ENCODE measurements at regions not wholly inside any gene's neighbourhood (a gene's known extent, or its start where the extent isn't known, plus 50 kb on each side); places are given as distances from the start of the nearest gene placed in this dataset.

GRCh38 chr9:29588361-29588760 lies 2015.1 kb upstream of the C9orf72 start (continued):
- TF ChIP-seq CHD2 (IDR thresholded peaks at IDR 0.05; ENCODE audit: borderline replicate concordance, low read depth, low read length): no peak
- no peak for TF ChIP-seq STAT1 (conservative IDR thresholded peaks at IDR 0.05)
- no peak for TF ChIP-seq MYC (IDR thresholded peaks at IDR 0.05; ENCODE audit: insufficient read depth, insufficient read length, insufficient replicate concordance, low read length, severe bottlenecking)
- no peak for TF ChIP-seq HDAC2 (IDR thresholded peaks at IDR 0.05)
- TF ChIP-seq ESRRA (IDR thresholded peaks at IDR 0.05; ENCODE audit: low read length): no peak

DNA sequence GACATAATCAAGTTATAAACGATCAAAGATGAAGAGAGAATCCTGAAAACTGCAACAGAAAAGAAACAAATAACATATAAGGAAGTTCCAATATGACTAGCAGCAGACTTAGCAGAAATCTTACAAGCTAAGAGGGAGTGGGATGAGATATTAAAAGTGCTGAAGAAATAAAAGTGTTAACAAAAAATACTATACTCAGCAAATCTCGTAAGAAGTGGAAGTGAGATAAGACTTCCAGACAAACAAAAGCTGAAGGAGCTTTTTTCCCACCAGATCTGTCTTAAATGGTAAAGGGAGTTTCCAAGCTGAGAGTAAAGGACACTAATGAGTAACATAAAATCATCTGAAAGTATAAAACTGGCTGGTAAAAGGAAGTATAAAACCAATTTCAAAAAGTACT lies 2036.0 kb upstream of the C9orf72 start:
- no peak for TF ChIP-seq KDM1A (IDR thresholded peaks at IDR 0.05; ENCODE audit: borderline replicate concordance)
- no peak overlapping the region for H3K27ac ChIP-seq (ENCODE audit: control insufficient read depth, insufficient read depth)
- 12% methylated on average over 2 of the region's 2 CpGs for WGBS (ENCODE audit: insufficient coverage, insufficient replicate concordance, low lambda C conversion rate, missing lambda C conversion rate)
- H3K27me3 ChIP-seq (replicated peaks in 1 of 2; ENCODE audit: control insufficient read depth in 2 of 2, insufficient read depth in 2 of 2, low read length in 1 of 2): no peaks in the 10 kb centered on the region
- H3K9me3 ChIP-seq (replicated peaks; ENCODE audit: control insufficient read depth, insufficient read depth, low read length): no peaks in the 10 kb centered on the region
- no peaks in the 10 kb centered on the region for H3K79me2 ChIP-seq (ENCODE audit: control insufficient read depth, insufficient read depth, low read length)
- ChIA-PET RAD21 (ENCODE audit: unreplicated experiment) (no interaction called here), SMC1A (ENCODE audit: uncharacterized antibody, unreplicated experiment) (interaction anchor here (1.7 kb wide), 1 partner anchor 25 kb away, joined by 3 read pairs; no protein-coding TSS in a partner anchor), POLR2A (no interaction called here), CTCF (interaction anchor here (0.7 kb wide), 1 partner anchor 193 kb away, joined by 3 read pairs; no protein-coding TSS in a partner anchor)
- no peak overlapping the region for H2AFZ ChIP-seq (ENCODE audit: control insufficient read depth, low read depth, low read length)
- ATAC-seq (no peak), FAIRE-seq (no peak), DNase-seq (ENCODE audit: low read depth, low spot score) (no peak)
- in situ Hi-C loops (cut with MboI): no loop called here
- no peaks in the 10 kb centered on the region for H3K4me1 ChIP-seq (ENCODE audit: control insufficient read depth, insufficient read depth, low read length)
- H3K4me2 ChIP-seq (ENCODE audit: control insufficient read depth, insufficient read depth): no peak overlapping the region
- intact Hi-C loops (cut with micrococcal nuclease; ENCODE audit: unreplicated experiment): no loop called here
- H3K9ac ChIP-seq (ENCODE audit: control insufficient read depth, insufficient read depth, low read length): no peak overlapping the region
- no peaks in the 10 kb centered on the region for H3K36me3 ChIP-seq (ENCODE audit: control insufficient read depth in 2 of 2, insufficient read depth in 2 of 2, low read length in 1 of 2)
- no peak overlapping the region for H3K4me3 ChIP-seq
- no peaks in the 10 kb centered on the region for H4K20me1 ChIP-seq (ENCODE audit: control insufficient read depth, insufficient read depth)
- no TSS peak for BruUV-seq (replicated peaks)

DNA sequence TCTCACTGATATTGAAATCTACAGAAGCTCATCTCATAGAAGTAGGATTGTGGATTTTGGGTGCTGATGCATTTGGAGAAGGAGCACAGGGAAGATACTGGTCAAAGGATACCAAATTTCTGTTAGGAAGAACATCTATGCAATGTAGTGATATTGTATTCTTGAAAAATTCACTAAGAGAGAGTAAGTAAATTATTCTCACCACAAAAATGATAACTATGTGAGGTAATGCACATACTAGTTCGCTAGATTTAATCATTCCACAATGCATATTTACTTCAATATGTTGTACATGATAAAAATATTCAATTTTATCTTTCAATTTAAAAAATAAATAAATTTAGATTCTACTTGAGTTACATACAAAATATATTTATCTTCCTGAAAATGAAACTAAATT lies 2040.5 kb upstream of the C9orf72 start:
- SMC1A ChIA-PET (ENCODE audit: uncharacterized antibody, unreplicated experiment): no interaction called here
- no peak for DNase-seq (ENCODE audit: low read depth, low spot score)
- H3K4me2 ChIP-seq (ENCODE audit: control insufficient read depth, insufficient read depth): no peak overlapping the region
- no peak overlapping the region for H3K27ac ChIP-seq (ENCODE audit: control insufficient read depth, insufficient read depth)
- no peak for FAIRE-seq
- POLR2A ChIA-PET: no interaction called here
- H3K27me3 ChIP-seq (replicated peaks in 1 of 2; ENCODE audit: control insufficient read depth in 2 of 2, insufficient read depth in 2 of 2, low read length in 1 of 2): no peaks in the 10 kb centered on the region
- no peaks in the 10 kb centered on the region for H4K20me1 ChIP-seq (ENCODE audit: control insufficient read depth, insufficient read depth)
- no peaks in the 10 kb centered on the region for H3K36me3 ChIP-seq (ENCODE audit: control insufficient read depth in 2 of 2, insufficient read depth in 2 of 2, low read length in 1 of 2)
- H3K9me3 ChIP-seq (replicated peaks; ENCODE audit: control insufficient read depth, insufficient read depth, low read length): no peaks in the 10 kb centered on the region
- H3K79me2 ChIP-seq (ENCODE audit: control insufficient read depth, insufficient read depth, low read length): no peaks in the 10 kb centered on the region
- intact Hi-C loops (cut with micrococcal nuclease; ENCODE audit: unreplicated experiment) (no loop called here), in situ Hi-C loops (cut with MboI) (no loop called here)
- CTCF ChIA-PET: no interaction called here
- no peak overlapping the region for H3K4me3 ChIP-seq
- no peaks in the 10 kb centered on the region for H3K4me1 ChIP-seq (ENCODE audit: control insufficient read depth, insufficient read depth, low read length)
- no TSS peak for BruUV-seq (replicated peaks)
- no peak overlapping the region for H3K9ac ChIP-seq (ENCODE audit: control insufficient read depth, insufficient read depth, low read length)
- H2AFZ ChIP-seq (ENCODE audit: control insufficient read depth, low read depth, low read length): no peak overlapping the region
- no peak for ATAC-seq
- RAD21 ChIA-PET (ENCODE audit: unreplicated experiment): no interaction called here
- 0% methylated on average over 1 of the region's 1 CpG for WGBS (ENCODE audit: insufficient coverage, insufficient replicate concordance, low lambda C conversion rate, missing lambda C conversion rate)
- TF ChIP-seq HDAC6 (IDR thresholded peaks at IDR 0.05; ENCODE audit: unreplicated experiment) (no peak), NRF1 (conservative IDR thresholded peaks at IDR 0.05; ENCODE audit: low read depth, low read length) (no peak), NFYB (IDR thresholded peaks at IDR 0.05; ENCODE audit: insufficient read depth, low read depth, low read length) (no peak), JUNB (IDR thresholded peaks at IDR 0.05) (no peak), RAD21 (IDR thresholded peaks at IDR 0.05; ENCODE audit: insufficient read depth, low read depth, low read length) (no peak), BHLHE40 (IDR thresholded peaks at IDR 0.05; ENCODE audit: borderline replicate concordance in 1 of 2, low read depth in 2 of 2, low read length in 1 of 2) (no peak), CHD4 (IDR thresholded peaks at IDR 0.05) (no peak), KLF5 (IDR thresholded peaks at IDR 0.05; ENCODE audit: partially characterized antibody) (no peak)
- TF ChIP-seq, protein P1, sequence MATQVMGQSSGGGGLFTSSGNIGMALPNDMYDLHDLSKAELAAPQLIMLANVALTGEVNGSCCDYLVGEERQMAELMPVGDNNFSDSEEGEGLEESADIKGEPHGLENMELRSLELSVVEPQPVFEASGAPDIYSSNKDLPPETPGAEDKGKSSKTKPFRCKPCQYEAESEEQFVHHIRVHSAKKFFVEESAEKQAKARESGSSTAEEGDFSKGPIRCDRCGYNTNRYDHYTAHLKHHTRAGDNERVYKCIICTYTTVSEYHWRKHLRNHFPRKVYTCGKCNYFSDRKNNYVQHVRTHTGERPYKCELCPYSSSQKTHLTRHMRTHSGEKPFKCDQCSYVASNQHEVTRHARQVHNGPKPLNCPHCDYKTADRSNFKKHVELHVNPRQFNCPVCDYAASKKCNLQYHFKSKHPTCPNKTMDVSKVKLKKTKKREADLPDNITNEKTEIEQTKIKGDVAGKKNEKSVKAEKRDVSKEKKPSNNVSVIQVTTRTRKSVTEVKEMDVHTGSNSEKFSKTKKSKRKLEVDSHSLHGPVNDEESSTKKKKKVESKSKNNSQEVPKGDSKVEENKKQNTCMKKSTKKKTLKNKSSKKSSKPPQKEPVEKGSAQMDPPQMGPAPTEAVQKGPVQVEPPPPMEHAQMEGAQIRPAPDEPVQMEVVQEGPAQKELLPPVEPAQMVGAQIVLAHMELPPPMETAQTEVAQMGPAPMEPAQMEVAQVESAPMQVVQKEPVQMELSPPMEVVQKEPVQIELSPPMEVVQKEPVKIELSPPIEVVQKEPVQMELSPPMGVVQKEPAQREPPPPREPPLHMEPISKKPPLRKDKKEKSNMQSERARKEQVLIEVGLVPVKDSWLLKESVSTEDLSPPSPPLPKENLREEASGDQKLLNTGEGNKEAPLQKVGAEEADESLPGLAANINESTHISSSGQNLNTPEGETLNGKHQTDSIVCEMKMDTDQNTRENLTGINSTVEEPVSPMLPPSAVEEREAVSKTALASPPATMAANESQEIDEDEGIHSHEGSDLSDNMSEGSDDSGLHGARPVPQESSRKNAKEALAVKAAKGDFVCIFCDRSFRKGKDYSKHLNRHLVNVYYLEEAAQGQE (IDR thresholded peaks at IDR 0.05; ENCODE audit: low read depth, low read length): no peak
